Lung (tissue), 11 donors: ENCODE measurements at regions not wholly inside any gene's neighbourhood (a gene's known extent, or its start where the extent isn't known, plus 50 kb on each side); places are given as distances from the start of the nearest gene placed in this dataset.

ENCODE experiments used
- ATAC-seq: fragments of 200-7000 bp; cut with Tn5 transposase; one replicate; pipeline ENCODE4 v1.9.1; 2020; ENCODE audit warnings: moderate number of reproducible peaks; ENCODE audit not compliant: insufficient read depth, low FRiP score
- DNase-seq, 3 donors: peaks; one replicate each; pipeline ENCODE4 v3.0.0-alpha.2; 2013 to 2017
- H3K27ac ChIP-seq, 2 donors: one replicate each; pipeline ENCODE4 v1.5.1; 2013; ENCODE audit warnings: mild to moderate bottlenecking in 2 of 2, moderate library complexity in 2 of 2, control low read depth in 1 of 2, inconsistent platforms in 1 of 2, low read depth in 1 of 2, low read length in 1 of 2
- H3K27me3 ChIP-seq, 3 donors: one replicate each; pipeline ENCODE4 v1.5.1; 2013; ENCODE audit warnings: low read length in 2 of 3; ENCODE audit not compliant: control insufficient read depth in 3 of 3, insufficient read depth in 3 of 3
- H3K36me3 ChIP-seq, 4 donors: one replicate each; pipeline ENCODE4 v1.5.1; 2013; ENCODE audit warnings: low read length in 4 of 4, mild to moderate bottlenecking in 1 of 4, moderate library complexity in 1 of 4; ENCODE audit not compliant: control insufficient read depth in 4 of 4, insufficient read depth in 4 of 4
- H3K4me1 ChIP-seq, 5 donors: one replicate each; pipeline ENCODE4 v1.5.1; 2013; ENCODE audit warnings: low read length in 5 of 5, mild to moderate bottlenecking in 2 of 5, moderate library complexity in 1 of 5; ENCODE audit not compliant: control insufficient read depth in 5 of 5, insufficient read depth in 5 of 5
- H3K4me3 ChIP-seq: one replicate; pipeline ENCODE4 v1.5.1; 2013; ENCODE audit warnings: mild to moderate bottlenecking, control low read depth, moderate library complexity
- H3K9ac ChIP-seq, 2 donors: one replicate each; pipeline ENCODE4 v1.5.1; 2013; ENCODE audit warnings: low read length in 2 of 2, control low read depth in 1 of 2; ENCODE audit not compliant: insufficient read depth in 1 of 2
- H3K9me3 ChIP-seq, 4 donors: one replicate each; pipeline ENCODE4 v1.5.1; 2013; ENCODE audit warnings: low read length in 3 of 4, mild to moderate bottlenecking in 1 of 4, moderate library complexity in 1 of 4; ENCODE audit not compliant: control insufficient read depth in 4 of 4, insufficient read depth in 3 of 4
- CTCF ChIP-seq: IDR thresholded peaks from 2 replicates; pipeline ENCODE4 v1.5.1; 2012; ENCODE audit warnings: mild to moderate bottlenecking; ENCODE audit errors: control extremely low read depth, extremely low read depth
- WGBS, 2 donors: extraction: QIAGEN DNeasy Blood & Tissue Kit; methylation state at CpG; one replicate each; pipeline ENCODE4 v1.1.7; 2013; 5-methylcytosine and 5-hydroxymethylcytosine counted together
- donor health status: control.
- donor health status: control.
- donor health status: Bipolar disorder and iron deficiency.
- donor health status: healthy.
- donor health status: DM: yes; HTN: yes; CAD: no.

- Histone ChIP-seq H3K27me3 (no peaks in the 10 kb centered on the region), H3K9me3 (no peaks in the 10 kb centered on the region), H3K4me3 (no peak overlapping the region), H3K9ac (no peak overlapping the region), H3K27ac (no peak overlapping the region), H3K36me3 (no peaks in the 10 kb centered on the region), H3K4me1 (peaks cover 0 to 47% (median 5%) of the 10 kb centered on the region in 5 donors)
- WGBS, 2 donors: 73 to 79% methylated on average over 9 of the region's 9 CpGs
- ATAC-seq: no peak
- DNase-seq: peak in 1 of 3 donors; percentile 47
- no peak for TF ChIP-seq CTCF
Observed at GRCh38 chr17:71378036-71378435, 742.8 kb upstream of the SOX9 start.

GRCh38 chr17:71378741-71379140, 742.1 kb upstream of the SOX9 start:
- DNase-seq: no peak
- H3K9me3 ChIP-seq: no peaks in the 10 kb centered on the region
- TF ChIP-seq CTCF: no peak
- ATAC-seq: no peak
- no peak overlapping the region for H3K9ac ChIP-seq
- H3K4me3 ChIP-seq: no peak overlapping the region
- H3K4me1 ChIP-seq: peaks cover 0 to 51% (median 5%) of the 10 kb centered on the region in 5 donors
- no peaks in the 10 kb centered on the region for H3K36me3 ChIP-seq
- H3K27me3 ChIP-seq: no peaks in the 10 kb centered on the region
- H3K27ac ChIP-seq: no peak overlapping the region
- WGBS, 2 donors: 77 to 88% methylated on average over 3 of the region's 3 CpGs

- Histone ChIP-seq H3K27ac (no peak overlapping the region), H3K9me3 (no peaks in the 10 kb centered on the region), H3K9ac (no peak overlapping the region), H3K4me3 (no peak overlapping the region), H3K27me3 (no peaks in the 10 kb centered on the region), H3K36me3 (no peaks in the 10 kb centered on the region), H3K4me1 (peaks cover 0 to 51% (median 5%) of the 10 kb centered on the region in 5 donors)
- ATAC-seq (no peak), DNase-seq (no peak)
- no peak for TF ChIP-seq CTCF
Observed at GRCh38 chr17:71379512-71379911, 741.3 kb upstream of the SOX9 start.

- DNase-seq (peak in 1 of 3 donors; percentile 18), ATAC-seq (no peak)
- no peak for TF ChIP-seq CTCF
- H3K27ac ChIP-seq: no peak overlapping the region
- no peaks in the 10 kb centered on the region for H3K27me3 ChIP-seq
- no peaks in the 10 kb centered on the region for H3K36me3 ChIP-seq
- H3K9ac ChIP-seq: no peak overlapping the region
- H3K9me3 ChIP-seq: no peaks in the 10 kb centered on the region
- H3K4me3 ChIP-seq: no peak overlapping the region
- 62 to 81% methylated on average over 3 of the region's 3 CpGs for WGBS, 2 donors
- H3K4me1 ChIP-seq: peaks cover 0 to 51% (median 5%) of the 10 kb centered on the region in 5 donors
Observed at GRCh38 chr17:71380535-71380934, 740.3 kb upstream of the SOX9 start.
